HG03565 (cell line): ENCODE measurements at regions not wholly inside any gene's neighbourhood (a gene's known extent, or its start where the extent isn't known, plus 50 kb on each side); places are given as distances from the start of the nearest gene placed in this dataset.
A peak's percentile ranks its signal among the peaks of the same experiment; 100 is the strongest.
"Not testable (repeated sequence)": the region's sequence is repeated elsewhere in the genome, so short reads cannot be mapped to it uniquely, and the experiment has no call there.

Source experiments
- ATAC-seq: cut with Tn5 transposase; IDR thresholded peaks from one replicate; pipeline ENCODE4 v1.9.1; 2021; ENCODE audit warnings: mild to moderate bottlenecking, moderate library complexity; ENCODE audit not compliant: unreplicated experiment

GRCh38 chr3:177356113-177356512, 158.8 kb upstream of the TBL1XR1 start:
- no peak for ATAC-seq

GRCh38 chr3:177356952-177357351, 159.7 kb upstream of the TBL1XR1 start:
- no peak for ATAC-seq

- ATAC-seq: no peak
These were observed 160.2 kb upstream of the TBL1XR1 start for GRCh38 chr3:177357352-177358090.

GRCh38 chr3:177358091-177358976, 161.1 kb upstream of the TBL1XR1 start:
- peak; percentile 48 for ATAC-seq

GRCh38 chr3:177358977-177359592, 161.8 kb upstream of the TBL1XR1 start:
- ATAC-seq: no peak

GRCh38 chr3:177359593-177360357, 162.5 kb upstream of the TBL1XR1 start:
- peak; percentile 65 for ATAC-seq

- ATAC-seq: no peak
These were observed 164.0 kb upstream of the TBL1XR1 start for GRCh38 chr3:177361081-177361938.

GRCh38 chr3:177362626-177363025, 165.3 kb upstream of the TBL1XR1 start:
- ATAC-seq: no peak

GRCh38 chr3:177364236-177364635, 167.0 kb upstream of the TBL1XR1 start:
- ATAC-seq: no peak

GRCh38 chr3:177365294-177365693, 168.0 kb upstream of the TBL1XR1 start:
- ATAC-seq: not testable (repeated sequence)

GRCh38 chr3:177367788-177368187, 170.5 kb upstream of the TBL1XR1 start:
- ATAC-seq: no peak

GRCh38 chr3:177370246-177370822, 173.1 kb upstream of the TBL1XR1 start:
- no peak for ATAC-seq

- ATAC-seq: no peak
These were observed 173.9 kb upstream of the TBL1XR1 start for GRCh38 chr3:177371146-177371545.

GRCh38 chr3:177371888-177372287, 174.6 kb upstream of the TBL1XR1 start:
- ATAC-seq: no peak

GRCh38 chr3:177374323-177374722, 177.0 kb upstream of the TBL1XR1 start:
- ATAC-seq: no peak

- ATAC-seq: no peak
These were observed 178.0 kb upstream of the TBL1XR1 start for GRCh38 chr3:177375316-177375715.

- no peak for ATAC-seq
These were observed 179.9 kb upstream of the TBL1XR1 start for GRCh38 chr3:177377166-177377565.

GRCh38 chr3:177378168-177378567, 180.9 kb upstream of the TBL1XR1 start:
- peak; percentile 63 for ATAC-seq

GRCh38 chr3:177379045-177379444, 181.8 kb upstream of the TBL1XR1 start:
- ATAC-seq: no peak

GRCh38 chr3:177381070-177381469, 183.8 kb upstream of the TBL1XR1 start:
- no peak for ATAC-seq
